ENCODE measurements at regions not wholly inside any gene's neighbourhood (a gene's known extent, or its start where the extent isn't known, plus 50 kb on each side); places are given as distances from the start of the nearest gene placed in this dataset. TPM values are rescaled to one million over a fixed set of nuclear protein-coding genes. Genes with fewer than 3 reads are reported as not detected.

Small RNA genes in the stretch of these regions (microRNA-seq; reads per million reads assigned to microRNA genes)
- not detected for gene MIR1269A (ENCODE audit: borderline microRNAs expressed, borderline replicate concordance)
